H9 (cell line): ENCODE measurements at regions not wholly inside any gene's neighbourhood (a gene's known extent, or its start where the extent isn't known, plus 50 kb on each side); places are given as distances from the start of the nearest gene placed in this dataset.

Experiments used
- DNase-seq: peaks from one replicate; pipeline ENCODE4 v3.0.0-alpha.2; 2017
- H2AFZ ChIP-seq: one replicate; pipeline ENCODE4 v1.6.1; 2013; ENCODE audit warnings: mild to moderate bottlenecking, low read length, control low read depth, moderate library complexity
- H2AK5ac ChIP-seq: 2 replicates; pipeline ENCODE4 v1.6.1; 2013; ENCODE audit warnings: low read length, control low read depth, mixed read lengths; ENCODE audit not compliant: insufficient read length
- H2BK120ac ChIP-seq: one replicate; pipeline ENCODE4 v1.6.1; 2013; ENCODE audit warnings: low read depth, mild to moderate bottlenecking, low read length, control low read depth, inconsistent platforms; ENCODE audit not compliant: poor library complexity, severe bottlenecking
- H2BK12ac ChIP-seq: 2 replicates; pipeline ENCODE4 v1.6.1; 2013; ENCODE audit warnings: low read length, control low read depth, mixed read lengths, low read depth; ENCODE audit not compliant: insufficient read length
- H2BK15ac ChIP-seq: 2 replicates; pipeline ENCODE4 v1.6.1; 2013; ENCODE audit warnings: low read depth, low read length, control low read depth
- H2BK20ac ChIP-seq: one replicate; pipeline ENCODE4 v1.6.1; 2013; ENCODE audit warnings: low read depth, mild to moderate bottlenecking, low read length, control low read depth, inconsistent platforms; ENCODE audit not compliant: poor library complexity, severe bottlenecking
- H2BK5ac ChIP-seq: 2 replicates; pipeline ENCODE4 v1.6.1; 2013; ENCODE audit warnings: low read length, control low read depth, mixed read lengths; ENCODE audit not compliant: insufficient read length
- H3K14ac ChIP-seq: 2 replicates; pipeline ENCODE4 v1.6.1; 2013; ENCODE audit warnings: low read length, control low read depth; ENCODE audit not compliant: insufficient read depth
- H3K18ac ChIP-seq: 2 replicates; pipeline ENCODE4 v1.6.1; 2013; ENCODE audit warnings: low read depth, mild to moderate bottlenecking, mixed read lengths, low read length, control low read depth; ENCODE audit not compliant: insufficient read length
- H3K23ac ChIP-seq: 2 replicates; pipeline ENCODE4 v1.6.1; 2013; ENCODE audit warnings: low read length, control low read depth, mixed read lengths, low read depth; ENCODE audit not compliant: insufficient read length
- H3K23me2 ChIP-seq: 2 replicates; pipeline ENCODE4 v1.6.1; 2013; ENCODE audit warnings: low read depth, mild to moderate bottlenecking, mixed read lengths, low read length, control low read depth; ENCODE audit not compliant: insufficient read length, poor library complexity, severe bottlenecking
- H3K27ac ChIP-seq: 2 replicates; pipeline ENCODE4 v1.5.1; 2013; ENCODE audit warnings: low read length, control low read depth, mixed read lengths, low read depth; ENCODE audit not compliant: insufficient read length
- H3K27me3 ChIP-seq: 2 replicates; pipeline ENCODE4 v1.6.1; 2013; ENCODE audit warnings: low read length, control low read depth, inconsistent platforms; ENCODE audit not compliant: insufficient read depth
- H3K4ac ChIP-seq: 2 replicates; pipeline ENCODE4 v1.6.1; 2013; ENCODE audit warnings: low read depth, mild to moderate bottlenecking, control low read depth, inconsistent platforms, low read length, moderate library complexity
- H3K4me1 ChIP-seq: 2 replicates; pipeline ENCODE4 v1.6.1; 2013; ENCODE audit warnings: low read length, control low read depth, inconsistent platforms; ENCODE audit not compliant: insufficient read depth
- H3K4me2 ChIP-seq: 2 replicates; pipeline ENCODE4 v1.6.1; 2013; ENCODE audit warnings: low read length, control low read depth, mixed read lengths; ENCODE audit not compliant: insufficient read length, insufficient read depth
- H3K56ac ChIP-seq: 2 replicates; pipeline ENCODE4 v1.6.1; 2013; ENCODE audit warnings: low read depth, mild to moderate bottlenecking, mixed read lengths, low read length, control low read depth; ENCODE audit not compliant: insufficient read length
- H3K79me1 ChIP-seq: 2 replicates; pipeline ENCODE4 v1.6.1; 2013; ENCODE audit warnings: low read depth, mild to moderate bottlenecking, moderate library complexity, low read length, control low read depth, inconsistent platforms; ENCODE audit not compliant: insufficient read depth, poor library complexity, severe bottlenecking
- H3K79me2 ChIP-seq: 2 replicates; pipeline ENCODE4 v1.6.1; 2013; ENCODE audit warnings: low read length, control low read depth, inconsistent platforms; ENCODE audit not compliant: insufficient read depth
- H3K9ac ChIP-seq: 2 replicates; pipeline ENCODE4 v1.6.1; 2013; ENCODE audit warnings: low read length, control low read depth, mixed read lengths; ENCODE audit not compliant: insufficient read length; ENCODE audit errors: extremely low read depth
- H3K9me3 ChIP-seq: one replicate; pipeline ENCODE4 v1.6.1; 2013; ENCODE audit warnings: low read depth, low read length, inconsistent platforms; ENCODE audit not compliant: control insufficient read depth
- H3T11ph ChIP-seq: one replicate; pipeline ENCODE4 v1.6.1; 2013; ENCODE audit warnings: mild to moderate bottlenecking, low read length, control low read depth, inconsistent platforms
- H4K20me1 ChIP-seq: one replicate; pipeline ENCODE4 v1.6.1; 2013; ENCODE audit not compliant: control insufficient read depth, insufficient read length, insufficient read depth
- H4K5ac ChIP-seq: 2 replicates; pipeline ENCODE4 v1.6.1; 2013; ENCODE audit warnings: low read depth, mild to moderate bottlenecking, mixed read lengths, low read length, control low read depth; ENCODE audit not compliant: insufficient read length
- H4K8ac ChIP-seq: replicated peaks from 2 replicates; pipeline ENCODE4 v1.6.1; 2013; ENCODE audit warnings: low read length, control low read depth, mixed read lengths, low read depth; ENCODE audit not compliant: insufficient read length
- H4K91ac ChIP-seq: 2 replicates; pipeline ENCODE4 v1.6.1; 2013; ENCODE audit warnings: low read depth, mild to moderate bottlenecking, moderate library complexity, mixed read lengths, low read length, control low read depth; ENCODE audit not compliant: insufficient read length
- H3K27ac Mint-ChIP-seq, 3 experiments: 2 replicates in 2 of 3; 3 replicates in 1 of 3; pipeline ENCODE4 v1.8.0; 2020 to 2021; ENCODE audit warnings: mixed read lengths in 3 of 3, mild to moderate bottlenecking in 1 of 3, moderate library complexity in 1 of 3
- H3K27me3 Mint-ChIP-seq: 2 replicates; pipeline ENCODE4 v1.8.0; 2021; ENCODE audit warnings: low read depth, mild to moderate bottlenecking, moderate library complexity, mixed read lengths
- H3K36me3 Mint-ChIP-seq, 3 experiments: 2 replicates in 2 of 3; 3 replicates in 1 of 3; pipeline ENCODE4 v1.8.0; 2020 to 2021; ENCODE audit warnings: low read depth in 3 of 3, mixed read lengths in 3 of 3; ENCODE audit not compliant: insufficient read depth in 1 of 3
- H3K4me1 Mint-ChIP-seq, 2 experiments: 2 replicates each; pipeline ENCODE4 v1.8.0; 2020; ENCODE audit warnings: mixed read lengths in 2 of 2
- H3K4me3 Mint-ChIP-seq, 2 experiments: 2 replicates in 1 of 2; 3 replicates in 1 of 2; pipeline ENCODE4 v1.8.0; 2020 to 2021; ENCODE audit warnings: mild to moderate bottlenecking in 2 of 2, mixed read lengths in 2 of 2, moderate library complexity in 1 of 2
- H3K9me3 Mint-ChIP-seq, 2 experiments: 2 replicates in 1 of 2; 3 replicates in 1 of 2; pipeline ENCODE4 v1.8.0; 2020; ENCODE audit warnings: mild to moderate bottlenecking in 2 of 2, mixed read lengths in 2 of 2, moderate library complexity in 1 of 2
- WGBS: extraction: QIAGEN DNeasy Blood & Tissue Kit; methylation state at CpG from one replicate; pipeline ENCODE4 v1.1.7; 2013; ENCODE audit warnings: missing lambda C conversion rate, low lambda C conversion rate, mixed read lengths; ENCODE audit not compliant: insufficient read length; ENCODE audit errors: extremely low coverage; 5-methylcytosine and 5-hydroxymethylcytosine counted together
- TF ChIP-seq, protein P1 (sequence below): fragments of 200-600 bp; sonication (generic); conservative IDR thresholded peaks from 3 replicates; pipeline ENCODE4 v1.8.0; 2021; ENCODE audit warnings: antibody characterized with exemption, mild to moderate bottlenecking

GRCh38 chr13:105587786-105588185, 947.7 kb downstream of the EFNB2 start:
- no peak overlapping the region for H2BK12ac ChIP-seq
- WGBS = no CpG with 5 or more reads among the region's 7 CpGs
- Mint-ChIP-seq H3K4me3 (no peak overlapping the region), H3K27ac (no peak overlapping the region), H3K36me3 (no peaks in the 10 kb centered on the region), H3K4me1 (peaks cover 3 to 4% of the 10 kb centered on the region in 2 experiments; a peak in 1 of 4 replicates), H3K9me3 (no peaks in the 10 kb centered on the region), H3K27me3 (no peaks in the 10 kb centered on the region)
- H2BK5ac ChIP-seq = no peak overlapping the region
- H3K9ac ChIP-seq = no peak overlapping the region
- no peak for DNase-seq
- H4K5ac ChIP-seq = no peak overlapping the region
- no peak overlapping the region for H2BK120ac ChIP-seq
- no peaks in the 10 kb centered on the region for H3K9me3 ChIP-seq
- no peak overlapping the region for H2AFZ ChIP-seq
- H3K23me2 ChIP-seq = no peaks in the 10 kb centered on the region
- no peak overlapping the region for H2BK20ac ChIP-seq
- peak overlapping the region; percentile 24; the same call in 1 of the 2 replicates for H3K14ac ChIP-seq
- no peak overlapping the region for H3T11ph ChIP-seq
- no peak overlapping the region for H4K91ac ChIP-seq
- no peak overlapping the region for H3K27ac ChIP-seq
- H3K79me2 ChIP-seq = no peaks in the 10 kb centered on the region
- H3K27me3 ChIP-seq = no peaks in the 10 kb centered on the region
- H3K4me1 ChIP-seq = no peaks in the 10 kb centered on the region
- TF ChIP-seq, protein P1, sequence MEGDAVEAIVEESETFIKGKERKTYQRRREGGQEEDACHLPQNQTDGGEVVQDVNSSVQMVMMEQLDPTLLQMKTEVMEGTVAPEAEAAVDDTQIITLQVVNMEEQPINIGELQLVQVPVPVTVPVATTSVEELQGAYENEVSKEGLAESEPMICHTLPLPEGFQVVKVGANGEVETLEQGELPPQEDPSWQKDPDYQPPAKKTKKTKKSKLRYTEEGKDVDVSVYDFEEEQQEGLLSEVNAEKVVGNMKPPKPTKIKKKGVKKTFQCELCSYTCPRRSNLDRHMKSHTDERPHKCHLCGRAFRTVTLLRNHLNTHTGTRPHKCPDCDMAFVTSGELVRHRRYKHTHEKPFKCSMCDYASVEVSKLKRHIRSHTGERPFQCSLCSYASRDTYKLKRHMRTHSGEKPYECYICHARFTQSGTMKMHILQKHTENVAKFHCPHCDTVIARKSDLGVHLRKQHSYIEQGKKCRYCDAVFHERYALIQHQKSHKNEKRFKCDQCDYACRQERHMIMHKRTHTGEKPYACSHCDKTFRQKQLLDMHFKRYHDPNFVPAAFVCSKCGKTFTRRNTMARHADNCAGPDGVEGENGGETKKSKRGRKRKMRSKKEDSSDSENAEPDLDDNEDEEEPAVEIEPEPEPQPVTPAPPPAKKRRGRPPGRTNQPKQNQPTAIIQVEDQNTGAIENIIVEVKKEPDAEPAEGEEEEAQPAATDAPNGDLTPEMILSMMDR = no peak
- H3K4me2 ChIP-seq = no peak overlapping the region
- H3K79me1 ChIP-seq = no peaks in the 10 kb centered on the region
- no peak overlapping the region for H3K23ac ChIP-seq
- no peak overlapping the region for H2BK15ac ChIP-seq
- no peak overlapping the region for H4K8ac ChIP-seq
- H3K56ac ChIP-seq = no peak overlapping the region
- no peaks in the 10 kb centered on the region for H4K20me1 ChIP-seq
- no peak overlapping the region for H3K18ac ChIP-seq
- H2AK5ac ChIP-seq = no peak overlapping the region
- H3K4ac ChIP-seq = no peak overlapping the region
